ENCODE measurements at regions not wholly inside any gene's neighbourhood (a gene's known extent, or its start where the extent isn't known, plus 50 kb on each side); places are given as distances from the start of the nearest gene placed in this dataset.
"Not testable (repeated sequence)": the region's sequence is repeated elsewhere in the genome, so short reads cannot be mapped to it uniquely, and the experiment has no call there.

- ChIA-PET POLR2A (no interaction called here), CTCF (no interaction called here)
- TF ChIP-seq CTCF (IDR thresholded peaks at IDR 0.05; ENCODE audit: insufficient read depth, low read depth, low read length) = no peak
- Histone ChIP-seq H3K36me3 (ENCODE audit: control insufficient read depth, insufficient read depth, low read length) (no peaks in the 10 kb centered on the region), H3K27me3 (ENCODE audit: control insufficient read depth, insufficient read depth, low read length) (no peaks in the 10 kb centered on the region), H3K4me3 (ENCODE audit: low read depth, low read length) (no peak overlapping the region)
- no peak for DNase-seq (ENCODE audit: low read depth)
Measured at GRCh38 chr9:15069106-15069505, 158.9 kb upstream of the FREM1 start.

GRCh38 chr9:15068261-15068660, 158.0 kb upstream of the FREM1 start:
- DNase-seq (ENCODE audit: low read depth) = no peak
- no peaks in the 10 kb centered on the region for H3K27me3 ChIP-seq (ENCODE audit: control insufficient read depth, insufficient read depth, low read length)
- no peaks in the 10 kb centered on the region for H3K36me3 ChIP-seq (ENCODE audit: control insufficient read depth, insufficient read depth, low read length)
- no peak for TF ChIP-seq CTCF (IDR thresholded peaks at IDR 0.05; ENCODE audit: insufficient read depth, low read depth, low read length)
- POLR2A ChIA-PET = no interaction called here
- CTCF ChIA-PET = no interaction called here
- H3K4me3 ChIP-seq (ENCODE audit: low read depth, low read length) = no peak overlapping the region

GRCh38 chr9:15059003-15059402, 148.8 kb upstream of the FREM1 start:
- DNase-seq (ENCODE audit: low read depth) = no peak
- no peak for TF ChIP-seq CTCF (IDR thresholded peaks at IDR 0.05; ENCODE audit: insufficient read depth, low read depth, low read length)
- Histone ChIP-seq H3K36me3 (ENCODE audit: control insufficient read depth, insufficient read depth, low read length) (no peaks in the 10 kb centered on the region), H3K4me3 (ENCODE audit: low read depth, low read length) (no peak overlapping the region), H3K27me3 (ENCODE audit: control insufficient read depth, insufficient read depth, low read length) (no peaks in the 10 kb centered on the region)
- ChIA-PET CTCF (no interaction called here), POLR2A (no interaction called here)

- Histone ChIP-seq H3K4me3 (ENCODE audit: low read depth, low read length) (no peak overlapping the region), H3K36me3 (ENCODE audit: control insufficient read depth, insufficient read depth, low read length) (no peaks in the 10 kb centered on the region), H3K27me3 (ENCODE audit: control insufficient read depth, insufficient read depth, low read length) (no peaks in the 10 kb centered on the region)
- TF ChIP-seq CTCF (IDR thresholded peaks at IDR 0.05; ENCODE audit: insufficient read depth, low read depth, low read length) = no peak
- no peak for DNase-seq (ENCODE audit: low read depth)
- ChIA-PET POLR2A (no interaction called here), CTCF (interaction anchor here (0.7 kb wide), 1 partner anchor 24 kb away, joined by 5 read pairs; no protein-coding TSS in a partner anchor)
Measured at GRCh38 chr9:15058236-15058635, 148.0 kb upstream of the FREM1 start.

- POLR2A ChIA-PET; H3K4me3 ChIP-seq (ENCODE audit: low read depth, low read length): not testable (repeated sequence)
Measured at GRCh38 chr9:15055284-15055683, 145.1 kb upstream of the FREM1 start.

GRCh38 chr9:15048772-15049171, 138.5 kb upstream of the FREM1 start:
- Histone ChIP-seq H3K27me3 (ENCODE audit: control insufficient read depth, insufficient read depth, low read length) (no peaks in the 10 kb centered on the region), H3K36me3 (ENCODE audit: control insufficient read depth, insufficient read depth, low read length) (no peaks in the 10 kb centered on the region), H3K4me3 (ENCODE audit: low read depth, low read length) (no peak overlapping the region)
- POLR2A ChIA-PET = no interaction called here
- TF ChIP-seq CTCF (IDR thresholded peaks at IDR 0.05; ENCODE audit: insufficient read depth, low read depth, low read length) = no peak
- DNase-seq (ENCODE audit: low read depth) = no peak
- CTCF ChIA-PET = no interaction called here

More at GRCh38 chr9:15055284-15055683, 145.1 kb upstream of the FREM1 start:
- DNase-seq (ENCODE audit: low read depth); CTCF ChIA-PET; H3K27me3 ChIP-seq (ENCODE audit: control insufficient read depth, insufficient read depth, low read length); H3K36me3 ChIP-seq (ENCODE audit: control insufficient read depth, insufficient read depth, low read length): not testable (repeated sequence)

All from BJ (cell line).